H1 (cell line): ENCODE measurements at regions not wholly inside any gene's neighbourhood (a gene's known extent, or its start where the extent isn't known, plus 50 kb on each side); places are given as distances from the start of the nearest gene placed in this dataset.

Experiments
- CTCF ChIA-PET: fragments of 300-600 bp; sonication (Branson Sonifier 250); formaldehyde crosslinking; loops from one replicate; lab custom pipeline; 2021; ENCODE audit not compliant: partially characterized antibody; lab: Charles Lee
- POLR2A ChIA-PET: fragments of 300-600 bp; sonication (Branson Sonifier 250); formaldehyde crosslinking; loops from one replicate; lab custom pipeline; 2021; ENCODE audit warnings: inconsistent platforms; ENCODE audit not compliant: partially characterized antibody; lab: Charles Lee
- DNase-seq, 2 experiments: peaks; one replicate each; pipeline versions ENCODE4 v3.0.0 to v3.0.0-alpha.2; 2010 to 2022; ENCODE audit warnings: low spot score in 2 of 2, low read depth in 1 of 2, mixed read lengths in 1 of 2
- FAIRE-seq: peaks from 2 replicates; lab custom pipeline; 2011; peaks lifted over from hg19 to GRCh38; lab: Jason Lieb, UNC
- H2AFZ ChIP-seq: 2 replicates; pipeline ENCODE4 v1.8.1; 2012; ENCODE audit warnings: low read length, inconsistent platforms
- H2AK5ac ChIP-seq: 2 replicates; pipeline ENCODE4 v1.6.1; 2013; ENCODE audit warnings: low read depth, low read length
- H2BK120ac ChIP-seq: replicated peaks from 2 replicates; pipeline ENCODE3; 2013; ENCODE audit warnings: low read depth, low read length, inconsistent platforms
- H2BK12ac ChIP-seq: 2 replicates; pipeline ENCODE4 v1.6.1; 2013; ENCODE audit warnings: low read depth, low read length
- H2BK15ac ChIP-seq: 2 replicates; pipeline ENCODE4 v1.6.1; 2013; ENCODE audit warnings: low read length
- H2BK20ac ChIP-seq: 2 replicates; pipeline ENCODE4 v1.6.1; 2013; ENCODE audit warnings: low read length
- H2BK5ac ChIP-seq: 2 replicates; pipeline ENCODE4 v1.6.1; 2013; ENCODE audit warnings: low read depth, low read length
- H3K14ac ChIP-seq: 2 replicates; pipeline ENCODE4 v1.6.1; 2013; ENCODE audit warnings: inconsistent platforms; ENCODE audit not compliant: insufficient read length
- H3K18ac ChIP-seq: 2 replicates; pipeline ENCODE4 v1.6.1; 2013; ENCODE audit warnings: low read length; ENCODE audit errors: extremely low read depth
- H3K23ac ChIP-seq: 2 replicates; pipeline ENCODE4 v1.6.1; 2013; ENCODE audit warnings: inconsistent platforms; ENCODE audit not compliant: insufficient read length
- H3K23me2 ChIP-seq: 2 replicates; pipeline ENCODE4 v1.6.1; 2013; ENCODE audit warnings: low read depth, low read length
- H3K27ac ChIP-seq: 2 replicates; pipeline ENCODE4 v1.6.1; 2011; ENCODE audit warnings: low read depth, low read length, inconsistent platforms
- H3K27me3 ChIP-seq, 4 experiments: replicated peaks in 1 of 4; 1 replicate in 1 of 4; 2 replicates in 3 of 4; pipeline versions ENCODE4 v1.6.1 to v1.8.1; 2011 to 2013; ENCODE audit warnings: low read length in 3 of 4, mild to moderate bottlenecking in 3 of 4, inconsistent platforms in 2 of 4, mixed read lengths in 2 of 4, moderate library complexity in 1 of 4; ENCODE audit not compliant: control insufficient read depth in 3 of 4, insufficient read depth in 3 of 4; ENCODE audit errors: extremely low read depth in 1 of 4
- H3K36me3 ChIP-seq, 4 experiments: 2 replicates each; pipeline versions ENCODE4 v1.6.1 to v1.8.1; 2011 to 2013; ENCODE audit warnings: mild to moderate bottlenecking in 4 of 4, low read length in 3 of 4, moderate library complexity in 2 of 4, control low read depth in 1 of 4, inconsistent platforms in 1 of 4; ENCODE audit not compliant: insufficient read depth in 4 of 4, control insufficient read depth in 2 of 4
- H3K4ac ChIP-seq: replicated peaks from 2 replicates; pipeline ENCODE3; 2013; ENCODE audit warnings: low read length, low read depth, mixed read lengths, inconsistent platforms; ENCODE audit not compliant: insufficient read length
- H3K4me1 ChIP-seq, 4 experiments: replicated peaks in 1 of 4; 1 replicate in 1 of 4; 2 replicates in 3 of 4; pipeline versions ENCODE4 v1.6.1 to v1.8.1; 2011 to 2013; ENCODE audit warnings: low read length in 3 of 4, inconsistent platforms in 2 of 4, mixed read lengths in 1 of 4; ENCODE audit not compliant: insufficient read depth in 4 of 4, control insufficient read depth in 3 of 4
- H3K4me2 ChIP-seq, 2 experiments: 2 replicates each; pipeline versions ENCODE4 v1.6.1 to v1.8.1; 2011 to 2013; ENCODE audit warnings: low read depth in 2 of 2, low read length in 2 of 2, control low read depth in 1 of 2, inconsistent platforms in 1 of 2, mild to moderate bottlenecking in 1 of 2; ENCODE audit not compliant: insufficient read depth in 1 of 2
- H3K4me3 ChIP-seq, 4 experiments: fragments of 200-600, 300-600 bp in 1 of 4; sonication (generic), shearing (Covaris generic), sonication (Bioruptor Twin) in 1 of 4; 2 replicates each; pipeline versions ENCODE4 v1.5.1 to v1.8.1; 2011 to 2016; ENCODE audit warnings: low read length in 4 of 4, low read depth in 3 of 4, control low read depth in 2 of 4, inconsistent platforms in 2 of 4, mild to moderate bottlenecking in 2 of 4, mixed read lengths in 1 of 4, moderate library complexity in 1 of 4; ENCODE audit not compliant: insufficient read depth in 2 of 4; ENCODE audit errors: extremely low read depth in 1 of 4
- H3K56ac ChIP-seq: replicated peaks from 2 replicates; pipeline ENCODE3; 2013; ENCODE audit warnings: low read depth, mild to moderate bottlenecking, mixed read lengths, low read length, inconsistent platforms; ENCODE audit not compliant: insufficient read length
- H3K79me1 ChIP-seq: 2 replicates; pipeline ENCODE4 v1.6.1; 2013; ENCODE audit warnings: low read depth, low read length, control low read depth
- H3K79me2 ChIP-seq, 2 experiments: 2 replicates each; pipeline versions ENCODE4 v1.6.1 to v1.8.1; 2012 to 2013; ENCODE audit warnings: low read length in 2 of 2, mild to moderate bottlenecking in 2 of 2, inconsistent platforms in 1 of 2; ENCODE audit not compliant: insufficient read depth in 2 of 2, control insufficient read depth in 1 of 2
- H3K9ac ChIP-seq, 4 experiments: replicated peaks in 1 of 4; 1 replicate in 1 of 4; 2 replicates in 3 of 4; pipeline versions ENCODE4 v1.6.1 to v1.8.1; 2011 to 2013; ENCODE audit warnings: low read depth in 3 of 4, low read length in 3 of 4, control low read depth in 2 of 4, mild to moderate bottlenecking in 2 of 4, moderate library complexity in 2 of 4, inconsistent platforms in 1 of 4; ENCODE audit errors: extremely low read depth in 1 of 4
- H3K9me3 ChIP-seq, 2 experiments: 2 replicates each; pipeline versions ENCODE4 v1.6.1 to v1.8.1; 2012 to 2013; ENCODE audit warnings: mild to moderate bottlenecking in 2 of 2, moderate library complexity in 2 of 2, control low read depth in 1 of 2, inconsistent platforms in 1 of 2, low read depth in 1 of 2, low read length in 1 of 2, mixed read lengths in 1 of 2; ENCODE audit not compliant: insufficient read depth in 2 of 2
- H4K20me1 ChIP-seq, 2 experiments: replicated peaks in 1 of 2; 2 replicates each; pipeline versions ENCODE3 to v1.8.1; 2011 to 2013; ENCODE audit warnings: inconsistent platforms in 2 of 2, low read length in 2 of 2, mild to moderate bottlenecking in 1 of 2; ENCODE audit not compliant: insufficient read depth in 2 of 2, control insufficient read depth in 1 of 2
- H4K5ac ChIP-seq: 2 replicates; pipeline ENCODE4 v1.6.1; 2013; ENCODE audit warnings: low read length, low read depth, mixed read lengths, inconsistent platforms; ENCODE audit not compliant: insufficient read length
- H4K8ac ChIP-seq: 2 replicates; pipeline ENCODE4 v1.8.0; 2013; ENCODE audit warnings: mild to moderate bottlenecking, moderate library complexity, low read length, inconsistent platforms; ENCODE audit not compliant: insufficient read depth; ENCODE audit errors: extremely low read depth
- H4K91ac ChIP-seq: replicated peaks from 2 replicates; pipeline ENCODE3; 2013; ENCODE audit warnings: low read length, mixed read lengths, inconsistent platforms; ENCODE audit not compliant: insufficient read length
- ASH2L ChIP-seq: fragments of 200-600, 300-600 bp; sonication (generic); IDR thresholded peaks from one replicate; pipeline ENCODE4 v1.7.1; 2017; ENCODE audit warnings: low read length
- CBX5 ChIP-seq: fragments of 300-800, 300-1000 bp; sonication (generic); IDR thresholded peaks from 2 replicates; pipeline ENCODE4 v1.7.1; 2016; ENCODE audit warnings: antibody characterized with exemption, low read length, low read depth
- HDAC2 ChIP-seq, 2 experiments: fragments of 300-600 bp in 1 of 2; sonication (generic) in 1 of 2; IDR thresholded peaks; 2 replicates each; pipeline ENCODE4 v1.6.1; 2011 to 2012; ENCODE audit warnings: low read depth in 2 of 2, low read length in 2 of 2, mild to moderate bottlenecking in 2 of 2, moderate library complexity in 2 of 2, borderline replicate concordance in 1 of 2, inconsistent platforms in 1 of 2
- KDM4A ChIP-seq: IDR thresholded peaks from one replicate; pipeline ENCODE4 v1.7.1; 2012; ENCODE audit warnings: low read depth, mild to moderate bottlenecking, moderate library complexity, low read length, inconsistent platforms; ENCODE audit not compliant: severe bottlenecking
- NRF1 ChIP-seq: IDR thresholded peaks from 2 replicates; pipeline ENCODE4 v1.6.1; 2011; ENCODE audit warnings: mild to moderate bottlenecking, low read depth, low read length, improper control_type of control experiment
- PHF8 ChIP-seq: fragments of 200-600 bp; sonication (generic); conservative IDR thresholded peaks from 2 replicates; pipeline ENCODE4 v1.7.1; 2012; ENCODE audit warnings: low read depth, mild to moderate bottlenecking, inconsistent platforms, low read length, moderate library complexity
- RBBP5 ChIP-seq: IDR thresholded peaks from 2 replicates; pipeline ENCODE4 v1.7.1; 2012; ENCODE audit warnings: low read depth, mild to moderate bottlenecking, inconsistent platforms, low read length, moderate library complexity, borderline replicate concordance
- RNF2 ChIP-seq: fragments of 200-900, 300-1000 bp; sonication (generic); IDR thresholded peaks from 2 replicates; pipeline ENCODE4 v1.7.1; 2016; ENCODE audit warnings: borderline replicate concordance, low read depth, mild to moderate bottlenecking, antibody characterized with exemption, low read length; ENCODE audit not compliant: poor library complexity, severe bottlenecking; ENCODE audit errors: missing control alignments
- RXRA ChIP-seq: IDR thresholded peaks from 2 replicates; pipeline ENCODE4 v1.6.1; 2011; ENCODE audit warnings: low read depth, mild to moderate bottlenecking, low read length, moderate library complexity; ENCODE audit not compliant: insufficient read depth
- TBP ChIP-seq: IDR thresholded peaks from 2 replicates; pipeline ENCODE4 v1.6.1; 2011; ENCODE audit warnings: low read depth, low read length, improper control_type of control experiment
- YY1 ChIP-seq: IDR thresholded peaks from 2 replicates; pipeline ENCODE4 v1.6.1; 2011; ENCODE audit warnings: low read depth, mild to moderate bottlenecking, low read length
- WGBS, 2 experiments: shearing (Covaris generic) in 1 of 2; methylation state at CpG; one replicate each; pipeline versions ENCODE4 v1.1.6 to v1.1.7; 2013 to 2015; ENCODE audit warnings: low lambda C conversion rate in 2 of 2, mixed read lengths in 2 of 2, inconsistent platforms in 1 of 2, low coverage in 1 of 2, missing lambda C conversion rate in 1 of 2; ENCODE audit not compliant: insufficient replicate concordance in 2 of 2, insufficient coverage in 1 of 2, insufficient read length in 1 of 2; ENCODE audit errors: extremely low coverage in 1 of 2, missing lambda C conversion rate in 1 of 2; 5-methylcytosine and 5-hydroxymethylcytosine counted together

GRCh38 chr18:26656944-26657536, 108.7 kb upstream of the KCTD1 start:
- CTCF ChIA-PET: interaction anchor here (0.7 to 1.3 kb wide), 3 partner anchors 10 to 301 kb away, joined by 4 read pairs; no protein-coding TSS in a partner anchor
- WGBS, 2 experiments: 1% methylated on average over 18 of the region's 52 CpGs; no CpG with 5 or more reads in 1 of the 2 experiments
- TF ChIP-seq TBP: peak; percentile 52; the same call in 1 of the 2 replicates
- no peak for TF ChIP-seq RNF2
- TF ChIP-seq YY1: peak; percentile 44; the same call in 1 of the 2 replicates
- TF ChIP-seq ASH2L: peak; percentile 60
- TF ChIP-seq CBX5: no peak
- no peak for TF ChIP-seq RXRA
- TF ChIP-seq KDM4A: peak; percentile 56
- peak; percentile 61 for TF ChIP-seq PHF8
- 0 out of 2 replicates have a peak, but pooled peaks have one; percentile 43 for TF ChIP-seq RBBP5
- 0 out of 2 replicates have a peak, but pooled peaks have one; percentile 14 for TF ChIP-seq NRF1
- 0 out of 4 replicates have a peak, but pooled peaks of 1 of the 2 experiments have one; percentile 40 for TF ChIP-seq HDAC2 (IDR thresholded peaks at IDR 0.05; ENCODE audit: borderline replicate concordance in 1 of 2, low read depth in 2 of 2, low read length in 2 of 2)

More at GRCh38 chr18:26656944-26657536, 108.7 kb upstream of the KCTD1 start:
- no peak overlapping the region for H3K14ac ChIP-seq
- H4K20me1 ChIP-seq: no peaks in the 10 kb centered on the region
- H2AK5ac ChIP-seq: no peak overlapping the region
- H3K4ac ChIP-seq: no peak overlapping the region
- H3K23ac ChIP-seq: no peak overlapping the region
- peak overlapping the region; percentile 82 for H2AFZ ChIP-seq
- no peak overlapping the region for H4K8ac ChIP-seq
- peak overlapping the region; percentile 65 to 90 (median 70) for H3K9ac ChIP-seq
- no peak overlapping the region for H2BK12ac ChIP-seq
- DNase-seq (peak in 1 of 2 experiments; percentile 82), FAIRE-seq (peak; percentile 45)
- H4K91ac ChIP-seq: no peak overlapping the region
- no peaks in the 10 kb centered on the region for H3K36me3 ChIP-seq
- no peaks in the 10 kb centered on the region for H3K9me3 ChIP-seq
- no peak overlapping the region for H2BK15ac ChIP-seq
- no peaks in the 10 kb centered on the region for H3K79me1 ChIP-seq
- H3K4me3 ChIP-seq: peak overlapping the region; percentile 73 to 90 (median 84)
- H2BK5ac ChIP-seq: peak overlapping the region; percentile 40; the same call in 1 of the 2 replicates
- POLR2A ChIA-PET: interaction anchor here (0.7 to 1.6 kb wide), 5 partner anchors 10 to 108 kb away, joined by 3 to 6 read pairs (median 4); partner anchors contain the start of gene KCTD1
- H3K27me3 ChIP-seq: peaks cover 0 to 15% (median 12%) of the 10 kb centered on the region in 4 experiments; a peak in 6 of 7 replicates
- H3K23me2 ChIP-seq: peaks cover 7% of the 10 kb centered on the region
- no peaks in the 10 kb centered on the region for H3K79me2 ChIP-seq
- peaks cover 2 to 15% (median 9%) of the 10 kb centered on the region in 4 experiments; a peak in 5 of 7 replicates for H3K4me1 ChIP-seq
- H3K18ac ChIP-seq: peak overlapping the region; percentile 60; the same call in 1 of the 2 replicates
- H3K27ac ChIP-seq: peak overlapping the region; percentile 20; the same call in 1 of the 2 replicates
- no peak overlapping the region for H2BK20ac ChIP-seq
- H4K5ac ChIP-seq: peak overlapping the region; percentile 5
- H2BK120ac ChIP-seq: no peak overlapping the region
- H3K56ac ChIP-seq: no peak overlapping the region
- peak overlapping the region; percentile 83 to 97 for H3K4me2 ChIP-seq
